GM06990 (cell line): ENCODE measurements at regions not wholly inside any gene's neighbourhood (a gene's known extent, or its start where the extent isn't known, plus 50 kb on each side); places are given as distances from the start of the nearest gene placed in this dataset.
"Not testable (repeated sequence)": the region's sequence is repeated elsewhere in the genome, so short reads cannot be mapped to it uniquely, and the experiment has no call there.

Experiments
- DNase-seq: peaks from one replicate; pipeline ENCODE4 v3.0.0-alpha.2; 2011; ENCODE audit not compliant: insufficient read length; ENCODE audit errors: extremely low read depth
- H3K27me3 ChIP-seq: replicated peaks from 2 replicates; pipeline ENCODE4 v1.6.0; 2011; ENCODE audit warnings: low read length; ENCODE audit not compliant: control insufficient read depth, insufficient read depth
- H3K36me3 ChIP-seq: 2 replicates; pipeline ENCODE4 v1.5.1; 2011; ENCODE audit warnings: low read length; ENCODE audit not compliant: control insufficient read depth, insufficient read depth
- H3K4me3 ChIP-seq: replicated peaks from 2 replicates; pipeline ENCODE4 v1.5.1; 2011; ENCODE audit warnings: low read depth, mild to moderate bottlenecking, control low read depth, low read length
- TF ChIP-seq, protein P1 (sequence below): IDR thresholded peaks from 2 replicates; pipeline ENCODE4 v1.5.1; 2011; ENCODE audit warnings: low read length, control low read depth, mild to moderate bottlenecking, inconsistent platforms; ENCODE audit not compliant: insufficient read depth, poor library complexity, severe bottlenecking

DNA sequence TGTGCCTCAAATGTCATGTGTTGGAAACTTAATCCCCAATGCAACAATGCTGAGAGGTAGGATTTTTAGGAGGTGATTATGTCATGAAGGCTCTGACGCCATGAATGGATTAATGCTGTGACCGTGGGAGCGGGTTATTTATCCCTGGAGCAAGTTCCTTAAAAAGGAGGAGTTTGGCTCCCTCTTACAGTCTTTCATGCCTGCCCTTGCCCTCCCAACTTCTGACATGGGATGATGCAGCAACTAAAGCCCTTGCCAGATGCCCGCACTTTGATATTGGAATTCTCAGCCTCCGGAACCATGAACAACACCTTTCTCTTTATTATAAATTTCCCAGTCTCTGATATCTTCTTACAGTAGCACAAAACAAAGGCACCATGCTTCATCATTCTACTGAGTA is 685.3 kb upstream of the CHRM3 start:
- no peak for DNase-seq
- no peaks in the 10 kb centered on the region for H3K27me3 ChIP-seq

DNA sequence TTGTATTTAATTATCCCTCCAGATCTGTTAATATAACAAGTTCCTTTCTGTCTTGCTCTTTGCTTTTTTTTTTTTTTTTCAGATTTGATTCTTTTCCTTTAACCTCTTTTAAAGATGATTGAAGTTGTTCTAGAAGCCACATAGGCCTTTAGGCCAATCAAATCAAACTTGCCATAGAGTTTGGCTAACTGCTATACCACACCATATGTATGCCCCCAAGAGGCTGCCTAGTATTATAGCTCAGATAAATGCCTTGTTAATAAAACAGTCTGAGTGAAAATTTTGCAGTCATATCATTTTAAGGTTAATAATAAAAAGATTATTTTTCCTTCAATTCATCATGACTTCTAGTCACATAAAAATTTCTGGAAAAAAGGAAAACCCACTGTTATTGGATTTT is 696.0 kb upstream of the CHRM3 start:
- no peaks in the 10 kb centered on the region for H3K27me3 ChIP-seq
- H3K4me3 ChIP-seq: no peak overlapping the region
- no peak for DNase-seq
- no peaks in the 10 kb centered on the region for H3K36me3 ChIP-seq
- TF ChIP-seq, protein P1, sequence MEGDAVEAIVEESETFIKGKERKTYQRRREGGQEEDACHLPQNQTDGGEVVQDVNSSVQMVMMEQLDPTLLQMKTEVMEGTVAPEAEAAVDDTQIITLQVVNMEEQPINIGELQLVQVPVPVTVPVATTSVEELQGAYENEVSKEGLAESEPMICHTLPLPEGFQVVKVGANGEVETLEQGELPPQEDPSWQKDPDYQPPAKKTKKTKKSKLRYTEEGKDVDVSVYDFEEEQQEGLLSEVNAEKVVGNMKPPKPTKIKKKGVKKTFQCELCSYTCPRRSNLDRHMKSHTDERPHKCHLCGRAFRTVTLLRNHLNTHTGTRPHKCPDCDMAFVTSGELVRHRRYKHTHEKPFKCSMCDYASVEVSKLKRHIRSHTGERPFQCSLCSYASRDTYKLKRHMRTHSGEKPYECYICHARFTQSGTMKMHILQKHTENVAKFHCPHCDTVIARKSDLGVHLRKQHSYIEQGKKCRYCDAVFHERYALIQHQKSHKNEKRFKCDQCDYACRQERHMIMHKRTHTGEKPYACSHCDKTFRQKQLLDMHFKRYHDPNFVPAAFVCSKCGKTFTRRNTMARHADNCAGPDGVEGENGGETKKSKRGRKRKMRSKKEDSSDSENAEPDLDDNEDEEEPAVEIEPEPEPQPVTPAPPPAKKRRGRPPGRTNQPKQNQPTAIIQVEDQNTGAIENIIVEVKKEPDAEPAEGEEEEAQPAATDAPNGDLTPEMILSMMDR: no peak

More for the DNA sequence above, 685.3 kb upstream of the CHRM3 start:
- Histone ChIP-seq H3K36me3 (no peaks in the 10 kb centered on the region), H3K4me3 (no peak overlapping the region)
- TF ChIP-seq, protein P1: no peak

DNA sequence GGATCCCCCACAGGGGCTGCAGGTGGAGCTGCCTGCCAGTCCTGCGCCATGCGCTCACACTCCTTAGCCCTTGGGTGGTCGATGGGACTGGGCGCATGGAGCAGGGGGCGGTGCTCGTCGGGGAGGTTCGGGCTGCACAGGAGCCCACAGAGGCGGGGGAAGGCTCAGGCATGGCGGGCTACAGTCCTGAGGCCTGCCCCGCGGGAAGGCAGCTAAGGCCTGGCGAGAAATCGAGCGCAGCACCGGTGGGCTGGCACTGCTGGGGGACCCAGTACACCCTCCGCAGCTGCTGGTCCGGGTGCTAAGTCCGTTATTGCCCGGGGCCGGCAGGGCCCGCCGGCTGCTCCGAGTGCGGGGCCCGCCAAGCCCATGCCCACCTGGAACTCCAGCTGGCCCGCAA is 701.8 kb upstream of the CHRM3 start:
- H3K36me3 ChIP-seq, DNase-seq, H3K4me3 ChIP-seq, H3K27me3 ChIP-seq: not testable (repeated sequence)

DNA sequence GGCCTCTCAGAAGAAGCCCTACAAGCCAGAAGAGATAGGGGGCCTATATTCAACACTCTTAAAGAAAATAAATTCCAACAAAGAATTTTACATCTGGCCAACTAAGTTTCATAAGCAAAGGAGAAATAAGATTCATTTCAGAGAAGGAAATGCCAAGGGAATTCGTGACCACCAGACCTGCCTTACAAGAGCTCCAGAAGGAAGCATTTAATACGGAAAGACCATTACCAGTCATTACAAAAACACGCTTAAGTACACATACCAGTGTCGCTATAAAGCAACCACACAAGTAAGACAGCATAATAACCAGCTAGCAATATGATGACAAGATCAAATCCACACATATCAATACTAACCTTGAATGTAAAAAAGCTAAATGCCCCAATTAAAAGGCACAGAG is 704.9 kb upstream of the CHRM3 start:
- Histone ChIP-seq H3K27me3 (no peaks in the 10 kb centered on the region), H3K4me3 (no peak overlapping the region), H3K36me3 (no peaks in the 10 kb centered on the region)
- TF ChIP-seq, protein P1: no peak
- no peak for DNase-seq

DNA sequence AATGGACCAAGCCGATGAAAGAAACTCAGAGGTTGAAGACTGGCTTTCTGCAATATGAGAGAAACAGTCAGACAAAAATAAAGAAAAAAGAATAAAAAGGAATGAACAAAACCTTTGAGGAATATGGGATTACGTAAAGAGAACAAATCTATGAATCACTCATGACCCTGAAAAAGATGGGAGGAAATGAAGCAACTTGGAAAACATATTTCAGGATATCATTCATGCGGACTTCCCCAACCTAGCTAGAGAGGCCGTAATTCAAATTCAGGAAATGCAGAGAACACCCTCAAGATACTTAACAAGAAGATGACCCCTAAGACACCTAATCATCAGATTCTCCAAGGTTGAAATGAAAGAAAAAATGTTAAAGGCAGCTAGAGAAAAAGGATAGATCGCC is 705.3 kb upstream of the CHRM3 start:
- H3K36me3 ChIP-seq: no peaks in the 10 kb centered on the region
- no peaks in the 10 kb centered on the region for H3K27me3 ChIP-seq
- no peak for DNase-seq
- no peak overlapping the region for H3K4me3 ChIP-seq
- TF ChIP-seq, protein P1: no peak

DNA sequence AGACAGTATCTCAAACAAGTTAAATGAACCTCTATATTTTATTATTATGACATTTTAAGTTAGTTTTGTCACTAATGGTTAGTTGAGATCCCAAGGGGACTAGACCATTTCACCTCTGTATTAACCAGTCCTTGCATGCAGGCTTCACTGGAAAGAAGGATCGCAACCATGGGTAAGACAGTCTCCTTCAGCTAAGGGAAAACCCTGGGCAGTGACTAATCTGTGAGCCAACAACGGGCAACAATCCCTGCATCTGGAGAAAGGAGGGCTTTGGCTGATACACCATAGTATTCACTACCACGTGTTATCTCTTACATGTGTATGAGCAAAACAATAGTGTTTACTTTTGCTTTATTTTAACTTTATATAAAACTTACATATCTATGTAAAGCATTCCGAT is 708.8 kb upstream of the CHRM3 start:
- Histone ChIP-seq H3K4me3 (no peak overlapping the region), H3K36me3 (no peaks in the 10 kb centered on the region)
- no peak for DNase-seq

More for the DNA sequence above, 708.8 kb upstream of the CHRM3 start:
- no peaks in the 10 kb centered on the region for H3K27me3 ChIP-seq
- TF ChIP-seq, protein P1: no peak
